Amygdala (tissue), 56 donors: ENCODE measurements at regions not wholly inside any gene's neighbourhood (a gene's known extent, or its start where the extent isn't known, plus 50 kb on each side); places are given as distances from the start of the nearest gene placed in this dataset.

Experiments used
- DNase-seq, 56 donors: peaks; one replicate each; lab custom pipeline; 2025; lab: John Stamatoyannopoulos, UW

- no peak for DNase-seq
Measured at GRCh38 chr4:96887857-96888256, 1048.0 kb downstream of the PDHA2 start.

DNA sequence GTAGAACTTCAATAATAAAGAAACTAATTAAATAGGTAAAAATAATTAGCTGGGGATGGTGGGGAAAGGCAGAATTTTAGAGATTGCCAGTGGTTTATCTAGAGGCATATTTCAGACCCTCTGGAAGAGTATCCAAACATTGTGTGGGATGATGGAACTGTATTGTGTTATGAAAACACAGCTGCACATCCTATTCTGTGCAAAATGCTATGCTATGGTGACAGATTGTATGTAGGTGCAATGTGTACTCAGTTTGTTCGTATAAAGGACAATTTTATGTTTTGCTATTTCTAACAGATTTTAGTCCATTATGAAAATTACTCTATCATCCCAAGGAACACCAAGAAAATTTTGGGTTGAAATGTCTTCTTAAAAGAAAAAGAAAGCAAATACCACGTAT lies 1054.7 kb downstream of the PDHA2 start:
- DNase-seq: peak in 1 of 56 donors; percentile 4

- DNase-seq: no peak
Measured at GRCh38 chr4:96895826-96896225, 1055.9 kb downstream of the PDHA2 start.

GRCh38 chr4:96912716-96913115 lies 1072.8 kb downstream of the PDHA2 start:
- no peak for DNase-seq

- DNase-seq: peak in 7 of 56 donors; percentile 2 to 25 (median 10)
Measured at GRCh38 chr4:96913441-96914080, 1073.7 kb downstream of the PDHA2 start.

- no peak for DNase-seq
Measured at GRCh38 chr4:96916711-96917110, 1076.8 kb downstream of the PDHA2 start.

- no peak for DNase-seq
Measured at GRCh38 chr4:96936886-96937285, 1097.0 kb downstream of the PDHA2 start.

- DNase-seq: no peak
Measured at GRCh38 chr4:96946552-96946951, 1106.7 kb downstream of the PDHA2 start.

- no peak for DNase-seq
Measured at GRCh38 chr4:96952610-96953009, 1112.7 kb downstream of the PDHA2 start.

- no peak for DNase-seq
Measured at GRCh38 chr4:96955226-96955625, 1115.3 kb downstream of the PDHA2 start.

DNA sequence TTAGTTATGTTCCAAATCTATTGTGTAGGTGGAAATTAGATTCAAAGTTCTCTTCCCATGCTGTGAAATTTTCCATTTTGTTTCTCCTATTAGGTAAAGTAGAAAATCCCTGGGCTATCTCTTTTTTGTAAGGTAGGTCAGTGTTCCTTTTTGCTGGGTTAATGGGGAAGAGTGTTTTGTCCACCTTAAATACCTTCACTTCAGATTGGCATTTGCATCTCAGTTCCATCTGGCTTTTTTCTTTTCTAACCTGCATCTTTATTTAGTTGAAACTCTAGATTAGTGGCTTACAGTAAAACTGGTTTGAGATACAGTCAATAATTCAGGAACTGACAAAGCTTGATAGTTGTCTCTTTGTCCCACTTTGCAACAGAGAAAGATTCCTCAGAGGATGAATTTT lies 1115.8 kb downstream of the PDHA2 start:
- no peak for DNase-seq

GRCh38 chr4:96969455-96969854 lies 1129.6 kb downstream of the PDHA2 start:
- no peak for DNase-seq

DNA sequence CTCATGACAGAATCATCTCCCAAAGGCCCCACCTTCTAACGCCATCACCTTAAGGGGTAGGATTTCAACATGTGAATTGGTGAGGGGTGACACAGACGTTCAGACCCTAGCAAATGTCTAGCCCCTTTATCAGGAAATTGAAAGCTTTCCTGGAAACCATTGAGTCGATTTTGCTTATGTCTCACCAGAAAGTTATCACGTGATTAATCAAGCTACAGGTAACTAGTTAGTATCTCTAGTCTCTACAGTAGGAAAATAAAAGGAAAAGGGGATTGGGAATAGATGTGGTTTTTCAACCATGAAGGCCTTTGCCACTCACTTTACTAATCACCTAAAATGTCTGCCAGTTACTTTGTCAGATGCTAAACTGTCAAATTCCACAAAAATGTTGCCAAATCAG lies 1133.0 kb downstream of the PDHA2 start:
- DNase-seq: no peak

DNA sequence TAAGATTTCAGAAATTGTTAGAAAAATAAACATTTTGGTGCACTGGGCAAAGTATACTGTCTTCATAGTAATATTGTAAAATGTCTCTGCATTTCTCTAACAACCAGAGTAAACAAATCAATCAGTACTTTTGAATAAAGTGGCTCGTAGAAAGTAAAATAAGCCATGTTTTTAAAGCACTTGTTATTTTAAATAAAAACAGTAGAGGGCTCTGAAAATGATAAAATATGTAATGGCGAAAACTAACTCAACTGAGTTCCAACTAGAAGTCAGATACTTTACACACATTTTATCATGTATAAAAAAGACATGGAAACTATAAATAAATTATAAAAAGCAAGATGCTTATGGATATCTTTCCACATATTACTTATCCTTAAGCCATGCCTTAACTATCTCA lies 1134.4 kb downstream of the PDHA2 start:
- DNase-seq: no peak

DNA sequence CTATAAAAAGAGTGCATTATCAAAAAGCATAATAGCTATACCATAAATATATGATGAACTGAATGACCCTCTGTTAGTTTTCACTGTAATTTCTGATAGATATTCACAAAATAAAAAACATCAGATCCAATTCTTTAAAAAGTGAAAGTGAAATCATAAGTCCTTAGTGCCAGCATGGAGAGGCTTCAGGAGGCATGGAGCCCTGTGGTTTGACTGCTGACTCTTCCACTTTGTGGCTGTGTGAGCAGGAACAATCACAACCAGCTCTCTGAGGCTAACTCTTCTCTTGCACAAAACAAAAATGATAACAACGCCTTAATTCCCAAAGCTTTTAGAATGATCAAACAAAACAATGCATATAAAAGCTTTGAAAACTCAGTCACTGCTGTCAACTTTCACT lies 1143.9 kb downstream of the PDHA2 start:
- no peak for DNase-seq

DNA sequence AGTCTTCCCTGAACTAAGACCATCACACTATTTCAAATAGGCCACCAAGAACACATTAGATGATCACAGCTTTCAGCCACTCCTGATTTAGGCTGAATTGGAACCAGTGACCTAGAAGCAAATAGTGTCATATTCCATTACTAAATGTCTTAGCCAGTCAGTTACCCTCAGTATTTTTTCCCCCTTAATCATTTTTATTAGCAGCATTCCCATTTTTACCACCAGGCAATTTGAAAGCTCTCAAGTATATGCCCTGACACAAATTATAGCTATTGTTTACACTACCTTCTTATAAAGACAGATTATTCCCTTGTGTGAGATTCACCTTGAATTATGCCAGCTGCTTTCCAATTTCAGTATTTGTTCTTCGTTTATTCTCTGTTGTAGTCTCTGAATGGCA lies 1146.9 kb downstream of the PDHA2 start:
- DNase-seq: no peak

DNA sequence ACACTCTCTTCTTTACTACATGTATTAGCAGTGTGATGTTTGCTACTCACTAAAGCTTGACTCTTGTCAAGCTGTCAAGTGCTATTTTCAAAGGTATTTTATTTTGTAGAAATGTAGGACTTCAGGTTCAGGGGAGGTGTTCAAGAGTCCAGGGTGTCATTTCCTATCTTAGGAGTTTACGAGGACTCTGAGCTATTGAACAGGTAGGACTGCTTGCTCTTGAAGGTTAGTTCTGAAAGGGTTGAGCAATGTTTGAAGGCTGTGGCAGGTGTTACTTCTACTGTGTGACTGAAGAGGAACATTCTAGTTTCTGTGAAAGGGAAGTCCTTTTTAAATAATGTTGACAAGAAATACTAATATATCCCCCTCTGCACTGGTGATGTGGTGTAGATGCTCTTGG lies 1151.2 kb downstream of the PDHA2 start:
- no peak for DNase-seq

DNA sequence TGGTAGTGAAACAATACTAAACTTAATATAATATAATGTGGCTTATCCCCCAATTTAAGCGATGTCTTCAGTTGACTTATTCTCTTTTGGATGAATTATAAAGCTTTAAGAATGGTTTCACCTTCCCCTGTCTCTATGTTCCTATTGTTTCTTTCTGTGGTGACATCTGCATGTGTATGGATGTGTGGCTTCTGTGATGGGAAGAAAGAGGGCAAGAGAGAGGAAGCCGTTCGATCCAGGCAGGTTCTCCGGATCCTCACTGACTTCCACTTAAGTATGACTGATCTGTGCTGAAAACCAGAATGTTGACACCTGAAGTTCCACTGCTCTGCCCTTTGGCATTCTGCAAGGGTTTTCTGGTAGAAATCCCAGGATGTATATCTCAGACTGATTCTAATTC lies 1150.8 kb downstream of the STPG2 start:
- DNase-seq: no peak

GRCh38 chr4:96993560-96993959 lies 1149.7 kb downstream of the STPG2 start:
- DNase-seq: no peak

DNA sequence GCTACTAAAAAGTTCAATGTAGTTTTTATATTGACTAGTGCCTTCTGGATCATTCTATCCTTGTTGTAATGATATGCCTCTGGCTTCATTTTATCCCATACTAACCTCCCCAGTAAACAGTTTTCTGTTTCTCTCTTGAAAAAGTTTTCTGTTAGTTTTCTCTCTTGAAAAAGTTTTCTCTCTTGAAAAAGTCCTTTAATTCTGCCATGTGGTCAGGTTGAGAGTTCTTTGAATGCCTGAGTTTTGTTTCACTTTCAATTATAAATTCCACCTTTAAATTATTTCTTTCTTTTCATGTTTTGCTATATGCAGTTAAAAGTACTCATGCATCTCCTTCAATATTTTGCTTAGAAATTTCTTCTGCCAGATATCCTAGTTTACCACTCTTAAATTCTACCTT lies 1139.6 kb downstream of the STPG2 start:
- no peak for DNase-seq

GRCh38 chr4:97013309-97013708 lies 1130.0 kb downstream of the STPG2 start:
- DNase-seq: no peak

- DNase-seq: no peak
Measured at GRCh38 chr4:97013711-97014110, 1129.6 kb downstream of the STPG2 start.

DNA sequence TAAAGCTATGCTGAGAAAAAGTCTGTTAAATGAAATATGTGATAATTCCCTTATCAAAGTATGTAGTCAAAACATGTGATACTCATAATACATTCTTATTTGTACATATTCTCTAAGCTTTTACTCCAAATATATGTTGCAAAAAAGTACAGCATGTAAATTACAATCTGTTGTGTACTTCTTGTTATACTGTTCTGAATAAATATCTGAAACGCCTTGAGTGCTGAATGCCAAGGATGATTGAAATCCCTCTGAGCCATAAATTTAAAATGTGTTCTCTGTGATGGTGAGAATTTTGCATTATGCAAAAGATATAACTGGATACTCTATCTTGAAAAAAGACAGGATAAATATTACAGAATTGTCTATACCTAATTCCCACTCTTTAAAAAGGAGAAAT lies 1128.0 kb downstream of the STPG2 start:
- DNase-seq: no peak
